Endothelial cell of umbilical vein (primary cell): ENCODE measurements at regions not wholly inside any gene's neighbourhood (a gene's known extent, or its start where the extent isn't known, plus 50 kb on each side); places are given as distances from the start of the nearest gene placed in this dataset.

Experiments used
- BruUV-seq: library from RNA; stranded (reverse); fragments of 400-500 nt; replicated peaks from 2 replicates; lab custom pipeline; 2021; lab: Mats Ljungman, UMichigan
- CTCF ChIA-PET: fragments of 300-600, 350-600 bp; sonication (Branson Sonifier 250); formaldehyde crosslinking; loops from one replicate; lab custom pipeline; 2021; ENCODE audit warnings: antibody characterized with exemption, inconsistent platforms; lab: Charles Lee
- POLR2A ChIA-PET: fragments of 300-600, 350-600 bp; sonication (Branson Sonifier 250); formaldehyde crosslinking; loops from one replicate; lab custom pipeline; 2021; ENCODE audit warnings: antibody characterized with exemption, inconsistent platforms; lab: Charles Lee
- DNase-seq: peaks from one replicate; pipeline ENCODE4 v3.0.0-alpha.2; 2011; ENCODE audit warnings: low read depth, low spot score
- FAIRE-seq: peaks from 2 replicates; lab custom pipeline; 2011; peaks lifted over from hg19 to GRCh38; lab: Jason Lieb, UNC
- H2AFZ ChIP-seq: 2 replicates; pipeline ENCODE4 v1.6.0; 2012; ENCODE audit warnings: low read depth, low read length, control low read depth, inconsistent platforms
- H3K27ac ChIP-seq: 2 replicates; pipeline ENCODE4 v1.5.1; 2011; ENCODE audit warnings: low read depth, mild to moderate bottlenecking, control low read depth, low read length, moderate library complexity; ENCODE audit not compliant: insufficient read depth
- H3K27me3 ChIP-seq, 2 experiments: 2 replicates each; pipeline versions ENCODE4 v1.6.0 to v1.6.1; 2011; ENCODE audit warnings: low read length in 2 of 2, mixed read lengths in 1 of 2; ENCODE audit not compliant: control insufficient read depth in 2 of 2, insufficient read depth in 2 of 2
- H3K36me3 ChIP-seq, 2 experiments: 2 replicates in 1 of 2; 3 replicates in 1 of 2; pipeline ENCODE4 v1.5.1; 2011; ENCODE audit warnings: low read length in 2 of 2, mild to moderate bottlenecking in 1 of 2, moderate library complexity in 1 of 2; ENCODE audit not compliant: control insufficient read depth in 2 of 2, insufficient read depth in 2 of 2; ENCODE audit errors: extremely low read depth in 1 of 2
- H3K4me1 ChIP-seq: 3 replicates; pipeline ENCODE4 v1.5.1; 2011; ENCODE audit warnings: mild to moderate bottlenecking, low read length; ENCODE audit not compliant: control insufficient read depth, insufficient read depth; ENCODE audit errors: extremely low read depth
- H3K4me2 ChIP-seq: 2 replicates; pipeline ENCODE4 v1.6.1; 2011; ENCODE audit warnings: low read length, control low read depth, mixed read lengths; ENCODE audit not compliant: insufficient read depth
- H3K4me3 ChIP-seq, 3 experiments: fragments of 200-600 bp in 1 of 3; sonication (generic), shearing (Covaris generic) in 1 of 3; replicated peaks in 1 of 3; 2 replicates each; pipeline ENCODE4 v1.5.1; 2011 to 2016; ENCODE audit warnings: control low read depth in 3 of 3, low read length in 3 of 3, mild to moderate bottlenecking in 2 of 3, inconsistent platforms in 1 of 3, low read depth in 1 of 3, moderate library complexity in 1 of 3; ENCODE audit not compliant: insufficient read depth in 1 of 3
- H3K79me2 ChIP-seq: 2 replicates; pipeline ENCODE4 v1.6.0; 2012; ENCODE audit warnings: low read length, inconsistent platforms; ENCODE audit not compliant: control insufficient read depth, insufficient read depth
- H3K9ac ChIP-seq: replicated peaks from 2 replicates; pipeline ENCODE3; 2011; ENCODE audit warnings: low read length, control low read depth; ENCODE audit not compliant: insufficient read depth; ENCODE audit errors: extremely low read depth
- H3K9me1 ChIP-seq: replicated peaks from 3 replicates; pipeline ENCODE4 v1.6.0; 2011; ENCODE audit warnings: mild to moderate bottlenecking, low read length; ENCODE audit not compliant: control insufficient read depth, insufficient read depth; ENCODE audit errors: extremely low read depth
- H3K9me3 ChIP-seq: replicated peaks from 2 replicates; pipeline ENCODE4 v1.5.1; 2012; ENCODE audit warnings: low read length, inconsistent platforms; ENCODE audit not compliant: control insufficient read depth, insufficient read depth
- H4K20me1 ChIP-seq: replicated peaks from 2 replicates; pipeline ENCODE3; 2011; ENCODE audit warnings: mild to moderate bottlenecking, low read length; ENCODE audit not compliant: control insufficient read depth, insufficient read depth; ENCODE audit errors: extremely low read depth
- EZH2 ChIP-seq: IDR thresholded peaks from 2 replicates; pipeline ENCODE4 v1.6.1; 2012; ENCODE audit warnings: borderline replicate concordance, low read depth, mild to moderate bottlenecking, moderate library complexity, low read length, inconsistent platforms; ENCODE audit not compliant: severe bottlenecking
- FOS ChIP-seq: IDR thresholded peaks from 2 replicates; pipeline ENCODE4 v1.6.1; 2011; ENCODE audit warnings: mild to moderate bottlenecking, low read length, moderate library complexity, borderline replicate concordance; ENCODE audit not compliant: insufficient read depth
- GATA2 ChIP-seq: IDR thresholded peaks from 2 replicates; pipeline ENCODE4 v1.7.0; 2011; ENCODE audit warnings: low read depth, mild to moderate bottlenecking, moderate library complexity, mixed read lengths, low read length; ENCODE audit not compliant: insufficient read length, insufficient read depth
- JUN ChIP-seq: IDR thresholded peaks from 2 replicates; pipeline ENCODE4 v1.6.1; 2011; ENCODE audit warnings: borderline replicate concordance, low read depth; ENCODE audit not compliant: insufficient read length, insufficient read depth
- MYC ChIP-seq: IDR thresholded peaks from one replicate; pipeline ENCODE4 v1.6.1; 2011; ENCODE audit warnings: mild to moderate bottlenecking, low read depth, low read length
- POLR2A ChIP-seq: IDR thresholded peaks from 2 replicates; pipeline ENCODE4 v1.6.1; 2012; ENCODE audit warnings: low read depth, mild to moderate bottlenecking, control low read depth, low read length
- POLR2AphosphoS5 ChIP-seq: IDR thresholded peaks from 2 replicates; pipeline ENCODE4 v1.6.1; 2012; ENCODE audit warnings: low read depth, mild to moderate bottlenecking, control low read depth, low read length, moderate library complexity; ENCODE audit not compliant: insufficient read depth
- dilution Hi-C: fragments of 300-500 bp; cut with MboI; formaldehyde crosslinking; loops from one replicate; pipeline ENCODE4 v1.15.0; 2019; ENCODE audit warnings: low sequenced_read_pairs; ENCODE audit not compliant: extremely low pct_ligation_motif_present
- intact Hi-C: fragments of 100-400 bp; cut with micrococcal nuclease; formaldehyde crosslinking; loops from one replicate; pipeline ENCODE4 v1.10.0; 2022
- TF ChIP-seq, protein P1 (sequence below): IDR thresholded peaks from 2 replicates; pipeline ENCODE4 v1.6.1; 2011; ENCODE audit not compliant: insufficient read depth, insufficient read length
- TF ChIP-seq, protein P2 (sequence below), 2 donors: IDR thresholded peaks; 1 replicate in 1 of 2; 2 replicates in 1 of 2; pipeline ENCODE4 v1.5.1; 2011; ENCODE audit warnings: low read length in 2 of 2, mild to moderate bottlenecking in 2 of 2, moderate library complexity in 2 of 2, control low read depth in 1 of 2, inconsistent platforms in 1 of 2, low read depth in 1 of 2; ENCODE audit not compliant: insufficient read depth in 1 of 2; ENCODE audit errors: extremely low read depth in 1 of 2

DNA sequence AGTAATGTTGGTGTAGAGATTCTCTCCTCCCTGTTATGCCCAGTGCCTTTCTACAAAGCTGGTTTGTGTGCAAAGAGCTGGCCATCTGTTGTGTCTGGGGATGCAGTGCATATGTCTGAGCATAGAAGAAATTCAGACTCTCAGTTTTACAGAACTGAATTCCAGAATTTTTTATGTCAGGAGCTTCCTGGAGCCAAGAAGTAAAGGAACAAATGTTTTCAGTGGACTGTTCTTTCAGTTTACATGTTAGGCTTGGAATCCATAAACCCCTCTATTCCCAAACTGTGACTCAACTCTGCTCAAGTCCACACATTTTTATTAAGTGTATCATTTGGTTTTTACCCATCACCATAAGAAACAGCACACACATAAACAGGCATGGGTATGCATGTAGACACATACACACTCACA, 366.0 kb downstream of the BRINP1 start:
- no peak overlapping the region for H3K27ac ChIP-seq
- dilution Hi-C loops: no loop called here
- no peak for FAIRE-seq
- H2AFZ ChIP-seq: no peak overlapping the region
- peaks cover 7% of the 10 kb centered on the region for H3K9me3 ChIP-seq
- no peaks in the 10 kb centered on the region for H3K27me3 ChIP-seq
- CTCF ChIA-PET: no interaction called here
- H3K9ac ChIP-seq: no peak overlapping the region
- TF ChIP-seq MYC (no peak), POLR2AphosphoS5 (no peak)
- no peak overlapping the region for H3K4me3 ChIP-seq
- H3K9me1 ChIP-seq: no peaks in the 10 kb centered on the region
- intact Hi-C loops: no loop called here
- H4K20me1 ChIP-seq: no peaks in the 10 kb centered on the region
- POLR2A ChIA-PET: no interaction called here
- no peaks in the 10 kb centered on the region for H3K36me3 ChIP-seq
- no peaks in the 10 kb centered on the region for H3K4me1 ChIP-seq
- no TSS peak for BruUV-seq
- no peak for DNase-seq
- H3K4me2 ChIP-seq: no peak overlapping the region
- H3K79me2 ChIP-seq: no peaks in the 10 kb centered on the region

DNA sequence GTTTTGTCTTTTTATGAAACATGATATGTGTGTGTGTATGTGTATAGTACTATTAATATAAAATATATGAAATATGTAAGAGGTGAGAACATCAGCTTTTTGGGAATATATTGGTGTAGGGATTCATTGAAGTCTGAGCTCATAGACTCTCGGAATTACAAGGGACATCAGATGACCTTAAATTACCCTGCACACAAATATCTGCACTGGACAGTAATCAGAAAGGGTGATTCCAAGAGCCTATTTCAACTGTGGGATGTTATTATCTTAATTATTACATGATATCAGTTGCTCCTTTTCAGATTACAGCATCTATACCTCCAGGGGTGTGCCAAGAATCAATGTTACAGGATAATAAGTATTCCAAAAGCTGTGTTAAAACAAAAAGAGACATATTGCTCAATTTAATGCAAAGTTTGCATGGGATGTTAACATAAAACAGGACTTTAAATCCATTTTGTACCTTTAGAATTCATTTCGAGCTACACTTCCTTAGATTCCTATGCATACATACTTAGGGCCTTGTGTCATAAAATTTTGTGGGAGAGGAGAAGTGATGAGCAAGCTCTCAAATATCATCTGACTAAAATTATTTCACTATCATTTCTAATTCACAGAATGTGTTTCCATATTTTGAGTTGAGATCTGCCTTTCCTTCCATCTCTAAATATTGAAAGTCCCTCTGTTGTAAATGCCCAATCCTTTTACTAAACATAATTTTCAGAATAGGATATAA, 365.2 kb downstream of the BRINP1 start:
- intact Hi-C loops (no loop called here), dilution Hi-C loops (no loop called here)
- Histone ChIP-seq H3K9ac (no peak overlapping the region), H3K27ac (no peak overlapping the region), H3K36me3 (no peaks in the 10 kb centered on the region), H3K9me1 (no peaks in the 10 kb centered on the region), H3K4me3 (no peak overlapping the region), H3K27me3 (no peaks in the 10 kb centered on the region), H3K9me3 (peaks cover 7% of the 10 kb centered on the region), H4K20me1 (no peaks in the 10 kb centered on the region), H3K79me2 (no peaks in the 10 kb centered on the region), H3K4me2 (no peak overlapping the region), H3K4me1 (no peaks in the 10 kb centered on the region), H2AFZ (no peak overlapping the region)
- ChIA-PET CTCF (no interaction called here), POLR2A (no interaction called here)
- BruUV-seq: no TSS peak
- no peak for TF ChIP-seq POLR2AphosphoS5
- TF ChIP-seq JUN: no peak
- TF ChIP-seq MYC: no peak
- no peak for TF ChIP-seq FOS
- no peak for TF ChIP-seq GATA2
- no peak for TF ChIP-seq EZH2
- TF ChIP-seq POLR2A: no peak
- TF ChIP-seq, protein P1, sequence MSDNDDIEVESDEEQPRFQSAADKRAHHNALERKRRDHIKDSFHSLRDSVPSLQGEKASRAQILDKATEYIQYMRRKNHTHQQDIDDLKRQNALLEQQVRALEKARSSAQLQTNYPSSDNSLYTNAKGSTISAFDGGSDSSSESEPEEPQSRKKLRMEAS: no peak
- TF ChIP-seq, protein P2, sequence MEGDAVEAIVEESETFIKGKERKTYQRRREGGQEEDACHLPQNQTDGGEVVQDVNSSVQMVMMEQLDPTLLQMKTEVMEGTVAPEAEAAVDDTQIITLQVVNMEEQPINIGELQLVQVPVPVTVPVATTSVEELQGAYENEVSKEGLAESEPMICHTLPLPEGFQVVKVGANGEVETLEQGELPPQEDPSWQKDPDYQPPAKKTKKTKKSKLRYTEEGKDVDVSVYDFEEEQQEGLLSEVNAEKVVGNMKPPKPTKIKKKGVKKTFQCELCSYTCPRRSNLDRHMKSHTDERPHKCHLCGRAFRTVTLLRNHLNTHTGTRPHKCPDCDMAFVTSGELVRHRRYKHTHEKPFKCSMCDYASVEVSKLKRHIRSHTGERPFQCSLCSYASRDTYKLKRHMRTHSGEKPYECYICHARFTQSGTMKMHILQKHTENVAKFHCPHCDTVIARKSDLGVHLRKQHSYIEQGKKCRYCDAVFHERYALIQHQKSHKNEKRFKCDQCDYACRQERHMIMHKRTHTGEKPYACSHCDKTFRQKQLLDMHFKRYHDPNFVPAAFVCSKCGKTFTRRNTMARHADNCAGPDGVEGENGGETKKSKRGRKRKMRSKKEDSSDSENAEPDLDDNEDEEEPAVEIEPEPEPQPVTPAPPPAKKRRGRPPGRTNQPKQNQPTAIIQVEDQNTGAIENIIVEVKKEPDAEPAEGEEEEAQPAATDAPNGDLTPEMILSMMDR (IDR thresholded peaks at IDR 0.05; ENCODE audit: extremely low read depth in 1 of 2, insufficient read depth in 1 of 2, low read depth in 1 of 2, low read length in 2 of 2): no peak
- FAIRE-seq (no peak), DNase-seq (no peak)
